HCT116 (cell line): ENCODE measurements at regions not wholly inside any gene's neighbourhood (a gene's known extent, or its start where the extent isn't known, plus 50 kb on each side); places are given as distances from the start of the nearest gene placed in this dataset.

Experiments
- ATAC-seq: fragments of 200-7000 bp; cut with Tn5 transposase; 2 replicates; pipeline ENCODE4 v1.9.1; 2020; ENCODE audit warnings: mild to moderate bottlenecking, moderate library complexity
- BruUV-seq: library from RNA; stranded (reverse); fragments of 400-500 nt; replicated peaks from 2 replicates; lab custom pipeline; 2021; lab: Mats Ljungman, UMichigan
- CTCF ChIA-PET: fragments of 300-600 bp; sonication (Branson Sonifier 250); formaldehyde crosslinking; loops from one replicate; lab custom pipeline; 2021; ENCODE audit warnings: antibody characterized with exemption; lab: Charles Lee
- POLR2A ChIA-PET: fragments of 300-600, 350-600 bp; sonication (Branson Sonifier 250); formaldehyde crosslinking; loops from one replicate; lab custom pipeline; 2021; ENCODE audit warnings: antibody characterized with exemption; lab: Charles Lee
- RAD21 ChIA-PET, 2 experiments: fragments of 300-600 bp; sonication (Branson Sonifier 250); formaldehyde crosslinking; loops; one replicate each; lab custom pipeline; 2023; ENCODE audit warnings: low total read pairs in 2 of 2; ENCODE audit not compliant: uncharacterized antibody in 2 of 2, unreplicated experiment in 2 of 2, low non-redundant PET in 1 of 2; lab: Charles Lee
- DNase-seq: peaks from one replicate; pipeline ENCODE4 v3.0.0-alpha.2; 2010; ENCODE audit warnings: low read depth, low spot score
- H2AFZ ChIP-seq: fragments of 200-600 bp; shearing (Covaris generic), sonication (generic); 2 replicates; pipeline ENCODE4 v1.6.1; 2017; ENCODE audit warnings: low read depth, mixed run types, mixed read lengths, antibody characterized with exemption, low read length; ENCODE audit not compliant: poor library complexity, severe bottlenecking
- H3K27ac ChIP-seq: 2 replicates; pipeline ENCODE4 v1.5.1; 2012; ENCODE audit warnings: low read depth, low read length
- H3K27me3 ChIP-seq: fragments of 200-600 bp; sonication (generic); 2 replicates; pipeline ENCODE4 v1.6.1; 2016; ENCODE audit warnings: mixed run types, low read length, mixed read lengths; ENCODE audit not compliant: insufficient read depth
- H3K36me3 ChIP-seq, 2 experiments: fragments of 200-500 bp in 1 of 2; fragments of 200-600 bp in 1 of 2; sonication (Bioruptor generic) in 1 of 2; sonication (generic) in 1 of 2; 2 replicates each; pipeline versions ENCODE4 v1.5.1 to v1.6.1; 2014 to 2016; ENCODE audit warnings: low read length in 2 of 2, inconsistent platforms in 1 of 2, mixed read lengths in 1 of 2, mixed run types in 1 of 2; ENCODE audit not compliant: insufficient read depth in 2 of 2, control insufficient read depth in 1 of 2
- H3K4me1 ChIP-seq, 2 experiments: fragments of 200-600 bp in 1 of 2; sonication (generic) in 1 of 2; 2 replicates each; pipeline versions ENCODE4 v1.5.1 to v1.6.1; 2012 to 2017; ENCODE audit warnings: low read length in 2 of 2, inconsistent platforms in 1 of 2, mild to moderate bottlenecking in 1 of 2, mixed read lengths in 1 of 2, mixed run types in 1 of 2, moderate library complexity in 1 of 2; ENCODE audit not compliant: insufficient read depth in 2 of 2, control insufficient read depth in 1 of 2
- H3K4me2 ChIP-seq: fragments of 200-600 bp; sonication (generic); 2 replicates; pipeline ENCODE4 v1.6.1; 2017; ENCODE audit warnings: mixed run types, low read length, mixed read lengths
- H3K4me3 ChIP-seq, 2 experiments: fragments of 200-600 bp in 1 of 2; sonication (generic) in 1 of 2; replicated peaks in 1 of 2; 2 replicates each; pipeline ENCODE4 v1.5.1; 2011 to 2016; ENCODE audit warnings: low read length in 2 of 2, control low read depth in 1 of 2, low read depth in 1 of 2, mild to moderate bottlenecking in 1 of 2, mixed read lengths in 1 of 2, mixed run types in 1 of 2
- H3K79me2 ChIP-seq: fragments of 200-600 bp; sonication (generic); 2 replicates; pipeline ENCODE4 v1.6.1; 2017; ENCODE audit warnings: mild to moderate bottlenecking, mixed run types, low read length, moderate library complexity, mixed read lengths; ENCODE audit not compliant: insufficient read depth
- H3K9ac ChIP-seq: fragments of 200-600 bp; sonication (generic); 2 replicates; pipeline ENCODE4 v1.6.1; 2016; ENCODE audit warnings: low read length, mixed read lengths
- H3K9me2 ChIP-seq: fragments of 200-600 bp; sonication (generic), shearing (Covaris generic); 2 replicates; pipeline ENCODE4 v1.6.1; 2017; ENCODE audit warnings: mixed run types, mild to moderate bottlenecking, moderate library complexity; ENCODE audit not compliant: insufficient read depth
- H3K9me3 ChIP-seq, 2 experiments: fragments of 200-500 bp in 1 of 2; fragments of 200-600 bp in 1 of 2; sonication (Bioruptor generic) in 1 of 2; sonication (generic) in 1 of 2; 2 replicates each; pipeline ENCODE4 v1.6.1; 2014 to 2017; ENCODE audit warnings: low read length in 2 of 2, mixed read lengths in 2 of 2, inconsistent platforms in 1 of 2, low read depth in 1 of 2, mild to moderate bottlenecking in 1 of 2, mixed run types in 1 of 2, moderate library complexity in 1 of 2; ENCODE audit not compliant: control insufficient read depth in 1 of 2, insufficient read depth in 1 of 2
- H4K20me1 ChIP-seq: fragments of 200-600 bp; sonication (generic), shearing (Covaris generic); 2 replicates; pipeline ENCODE4 v1.6.1; 2017; ENCODE audit warnings: mixed run types, mild to moderate bottlenecking, moderate library complexity; ENCODE audit not compliant: insufficient read depth
- ATF3 ChIP-seq: IDR thresholded peaks from 2 replicates; pipeline ENCODE4 v1.6.1; 2012
- CBX3 ChIP-seq: IDR thresholded peaks from 2 replicates; pipeline ENCODE4 v1.6.1; 2012; ENCODE audit warnings: low read depth
- EGR1 ChIP-seq: IDR thresholded peaks from 2 replicates; pipeline ENCODE4 v1.6.1; 2012; ENCODE audit warnings: low read depth
- FOSL1 ChIP-seq: IDR thresholded peaks from 2 replicates; pipeline ENCODE4 v1.6.1; 2012; ENCODE audit warnings: low read depth
- JUND ChIP-seq: IDR thresholded peaks from 2 replicates; pipeline ENCODE4 v1.6.1; 2012
- POLR2A ChIP-seq: IDR thresholded peaks from 2 replicates; pipeline ENCODE4 v1.7.0; 2011; ENCODE audit warnings: borderline replicate concordance; ENCODE audit not compliant: insufficient read depth, insufficient read length; ENCODE audit errors: extremely low read depth
- POLR2AphosphoS5 ChIP-seq: IDR thresholded peaks from 2 replicates; pipeline ENCODE4 v1.6.1; 2011; ENCODE audit warnings: mild to moderate bottlenecking, low read depth, low read length, moderate library complexity
- REST ChIP-seq: IDR thresholded peaks from 2 replicates; pipeline ENCODE4 v1.6.1; 2012; ENCODE audit warnings: low read depth
- SIN3A ChIP-seq: IDR thresholded peaks from 2 replicates; pipeline ENCODE4 v1.6.1; 2012; ENCODE audit warnings: low read depth
- SRF ChIP-seq: IDR thresholded peaks from 2 replicates; pipeline ENCODE4 v1.6.1; 2012; ENCODE audit warnings: low read depth
- YY1 ChIP-seq: IDR thresholded peaks from 2 replicates; pipeline ENCODE4 v1.6.1; 2011; ENCODE audit warnings: low read length, low read depth, moderate library complexity, mild to moderate bottlenecking; ENCODE audit not compliant: insufficient replicate concordance; ENCODE audit errors: extremely low read depth
- ZNF274 ChIP-seq: fragments of 200-500 bp; sonication (Bioruptor generic); IDR thresholded peaks from 2 replicates; pipeline ENCODE4 v1.6.1; 2014; ENCODE audit warnings: mild to moderate bottlenecking, low read depth, low read length, inconsistent platforms
- intact Hi-C: fragments of 100-400 bp; cut with micrococcal nuclease; formaldehyde crosslinking; loops from 2 replicates; pipeline ENCODE4 v1.10.0; 2022
- TF ChIP-seq, protein P1 (sequence below): IDR thresholded peaks from 2 replicates; pipeline ENCODE4 v1.6.1; 2011; ENCODE audit warnings: mild to moderate bottlenecking, low read length, moderate library complexity; ENCODE audit not compliant: insufficient replicate concordance; ENCODE audit errors: extremely low read depth
- TF ChIP-seq, protein P2 (sequence below): IDR thresholded peaks from 2 replicates; pipeline ENCODE4 v1.6.1; 2012

DNA sequence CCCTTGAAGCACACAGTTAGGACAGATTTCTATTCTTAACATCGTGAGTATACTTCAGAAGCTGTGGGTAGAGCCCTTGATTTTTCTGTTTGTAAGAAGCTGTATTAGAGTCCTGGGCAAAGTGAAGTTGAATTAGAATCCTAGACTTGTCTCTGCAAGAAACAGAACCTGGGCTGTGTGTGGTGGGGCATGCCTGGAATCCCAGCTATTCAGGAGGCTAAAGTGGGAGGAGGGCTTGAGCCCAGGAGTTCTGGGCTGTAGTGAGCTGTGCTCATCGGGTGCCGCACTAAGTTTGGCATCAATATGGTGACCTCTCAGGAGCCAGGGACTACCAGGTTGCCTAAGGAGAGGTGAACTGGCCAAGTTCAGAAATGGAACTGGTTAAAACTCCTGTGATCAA lies 183.4 kb downstream of the GNAI1 start (continued):
- TF ChIP-seq, protein P1, sequence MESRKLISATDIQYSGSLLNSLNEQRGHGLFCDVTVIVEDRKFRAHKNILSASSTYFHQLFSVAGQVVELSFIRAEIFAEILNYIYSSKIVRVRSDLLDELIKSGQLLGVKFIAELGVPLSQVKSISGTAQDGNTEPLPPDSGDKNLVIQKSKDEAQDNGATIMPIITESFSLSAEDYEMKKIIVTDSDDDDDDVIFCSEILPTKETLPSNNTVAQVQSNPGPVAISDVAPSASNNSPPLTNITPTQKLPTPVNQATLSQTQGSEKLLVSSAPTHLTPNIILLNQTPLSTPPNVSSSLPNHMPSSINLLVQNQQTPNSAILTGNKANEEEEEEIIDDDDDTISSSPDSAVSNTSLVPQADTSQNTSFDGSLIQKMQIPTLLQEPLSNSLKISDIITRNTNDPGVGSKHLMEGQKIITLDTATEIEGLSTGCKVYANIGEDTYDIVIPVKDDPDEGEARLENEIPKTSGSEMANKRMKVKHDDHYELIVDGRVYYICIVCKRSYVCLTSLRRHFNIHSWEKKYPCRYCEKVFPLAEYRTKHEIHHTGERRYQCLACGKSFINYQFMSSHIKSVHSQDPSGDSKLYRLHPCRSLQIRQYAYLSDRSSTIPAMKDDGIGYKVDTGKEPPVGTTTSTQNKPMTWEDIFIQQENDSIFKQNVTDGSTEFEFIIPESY = no peak
- TF ChIP-seq ZNF274 = no peak
- TF ChIP-seq POLR2A = no peak
- TF ChIP-seq EGR1 = no peak
- TF ChIP-seq SRF = no peak
- no peak for TF ChIP-seq SIN3A
- TF ChIP-seq POLR2AphosphoS5 = no peak

GRCh38 chr7:80316811-80317210 lies 182.2 kb downstream of the GNAI1 start:
- Histone ChIP-seq H3K9ac (no peak overlapping the region), H2AFZ (no peak overlapping the region), H3K4me3 (no peak overlapping the region), H3K4me1 (no peaks in the 10 kb centered on the region; a peak in 1 of 4 replicates)
- no peak for DNase-seq
- no peak for TF ChIP-seq JUND
- TF ChIP-seq SRF = no peak
- TF ChIP-seq, protein P2, sequence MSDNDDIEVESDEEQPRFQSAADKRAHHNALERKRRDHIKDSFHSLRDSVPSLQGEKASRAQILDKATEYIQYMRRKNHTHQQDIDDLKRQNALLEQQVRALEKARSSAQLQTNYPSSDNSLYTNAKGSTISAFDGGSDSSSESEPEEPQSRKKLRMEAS = no peak
- TF ChIP-seq ATF3 = no peak
- no peak for TF ChIP-seq CBX3
- no peak for TF ChIP-seq FOSL1
- no peak for TF ChIP-seq REST
- TF ChIP-seq POLR2A = no peak
- TF ChIP-seq POLR2AphosphoS5 = no peak
- TF ChIP-seq YY1 = no peak
- TF ChIP-seq ZNF274 = no peak
- TF ChIP-seq, all 23 proteins: peak for 0
- RAD21 ChIA-PET = no interaction called here
- BruUV-seq = no TSS peak
- Histone ChIP-seq H4K20me1 (no peaks in the 10 kb centered on the region), H3K27ac (no peak overlapping the region), H3K27me3 (no peaks in the 10 kb centered on the region), H3K4me2 (no peak overlapping the region), H3K79me2 (no peaks in the 10 kb centered on the region), H3K9me2 (no peaks in the 10 kb centered on the region), H3K9me3 (no peaks in the 10 kb centered on the region), H3K36me3 (no peaks in the 10 kb centered on the region)
- POLR2A ChIA-PET = no interaction called here
- intact Hi-C loops = no loop called here
- ATAC-seq = no peak
- CTCF ChIA-PET = no interaction called here
